ENCODE measurements at regions not wholly inside any gene's neighbourhood (a gene's known extent, or its start where the extent isn't known, plus 50 kb on each side); places are given as distances from the start of the nearest gene placed in this dataset.

DNA sequence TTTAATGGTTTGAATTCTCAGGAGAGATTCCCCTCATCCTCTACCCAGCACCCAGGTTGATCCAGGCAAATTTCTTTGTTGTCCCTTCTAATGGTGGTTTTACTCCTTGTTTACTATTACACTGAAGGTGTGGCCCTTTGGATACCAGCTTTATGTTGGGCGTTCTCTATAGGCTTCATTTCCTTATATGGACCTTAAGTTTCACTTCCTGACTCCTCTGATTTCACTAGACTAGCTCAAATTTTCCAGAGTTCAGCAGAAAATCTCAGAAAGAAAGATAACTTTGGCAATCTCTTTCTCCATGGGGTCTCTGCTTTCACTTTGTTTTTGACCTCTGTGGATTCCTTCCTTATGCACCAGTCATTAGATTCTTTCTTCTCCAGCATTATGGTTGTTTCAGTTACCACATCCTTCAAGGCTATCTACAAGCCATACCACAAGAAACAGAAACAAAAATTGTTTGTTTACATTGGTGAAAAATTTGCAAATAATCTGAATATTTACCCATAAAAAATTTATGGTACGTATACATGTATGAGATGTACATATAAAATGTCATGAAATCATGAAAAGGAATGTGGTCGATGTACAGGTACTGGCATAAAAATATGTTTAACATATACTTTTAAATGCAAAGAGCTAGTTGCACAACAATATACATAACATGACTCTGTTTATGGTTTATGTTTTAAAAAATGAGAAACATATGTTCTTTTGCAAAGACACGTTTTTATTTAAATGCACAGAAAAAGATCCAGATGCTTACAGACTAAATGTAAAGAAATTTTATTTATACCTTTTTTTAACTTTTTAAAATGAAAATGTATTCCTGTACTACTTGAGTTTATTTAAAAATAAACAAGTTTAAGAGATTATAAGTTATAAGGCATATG is 212.6 kb downstream of the LACC1 start:
- Histone ChIP-seq H3K27ac (ENCODE audit: insufficient read length, low read depth, low read length) (no peak overlapping the region), H2BK12ac (ENCODE audit: insufficient read length, low read depth, low read length) (no peak overlapping the region), H3K4me1 (ENCODE audit: insufficient read depth, low read length) (no peaks in the 10 kb centered on the region), H3K18ac (ENCODE audit: insufficient read length, low read depth, low read length) (no peak overlapping the region), H3K79me2 (ENCODE audit: insufficient read depth, low read length) (no peaks in the 10 kb centered on the region), H3K27me3 (ENCODE audit: insufficient read depth, low read length) (no peaks in the 10 kb centered on the region), H2BK120ac (ENCODE audit: low read depth, low read length, poor library complexity, severe bottlenecking) (no peak overlapping the region), H2BK20ac (ENCODE audit: low read depth, low read length, poor library complexity, severe bottlenecking) (no peak overlapping the region), H3K9me3 (ENCODE audit: control insufficient read depth, low read depth, low read length) (no peaks in the 10 kb centered on the region), H3K14ac (ENCODE audit: insufficient read depth, low read length) (no peak overlapping the region), H3K79me1 (ENCODE audit: insufficient read depth, low read depth, low read length, poor library complexity, severe bottlenecking) (no peaks in the 10 kb centered on the region), H3K23ac (ENCODE audit: insufficient read length, low read depth, low read length) (no peak overlapping the region), H2BK15ac (ENCODE audit: low read depth, low read length) (no peak overlapping the region), H4K8ac (replicated peaks; ENCODE audit: insufficient read length, low read depth, low read length) (no peak overlapping the region), H2AFZ (ENCODE audit: low read length) (no peak overlapping the region), H3K56ac (ENCODE audit: insufficient read length, low read depth, low read length) (no peak overlapping the region), H3T11ph (ENCODE audit: low read length) (no peak overlapping the region), H4K91ac (ENCODE audit: insufficient read length, low read depth, low read length) (no peak overlapping the region), H4K20me1 (ENCODE audit: control insufficient read depth, insufficient read depth, insufficient read length) (no peaks in the 10 kb centered on the region), H3K9ac (ENCODE audit: extremely low read depth, insufficient read length, low read length) (no peak overlapping the region), H3K23me2 (ENCODE audit: insufficient read length, low read depth, low read length, poor library complexity, severe bottlenecking) (no peaks in the 10 kb centered on the region), H2AK5ac (ENCODE audit: insufficient read length, low read length) (no peak overlapping the region), H2BK5ac (ENCODE audit: insufficient read length, low read length) (no peak overlapping the region), H3K4ac (ENCODE audit: low read depth, low read length) (no peak overlapping the region), H4K5ac (ENCODE audit: insufficient read length, low read depth, low read length) (no peak overlapping the region), H3K4me2 (ENCODE audit: insufficient read depth, insufficient read length, low read length) (no peak overlapping the region)
- H3K27me3 Mint-ChIP-seq (ENCODE audit: low read depth) = no peaks in the 10 kb centered on the region; the same call in 1 of the 2 replicates
- H3K27ac Mint-ChIP-seq = no peak overlapping the region
- WGBS (ENCODE audit: extremely low coverage, insufficient read length, low lambda C conversion rate) = no CpG with 5 or more reads among the region's 4 CpGs
- peaks cover 7 to 27% (median 10%) of the 10 kb centered on the region in 3 experiments for H3K36me3 Mint-ChIP-seq (ENCODE audit: insufficient read depth in 1 of 3, low read depth in 3 of 3)
- DNase-seq = no peak
- TF ChIP-seq, protein P1, sequence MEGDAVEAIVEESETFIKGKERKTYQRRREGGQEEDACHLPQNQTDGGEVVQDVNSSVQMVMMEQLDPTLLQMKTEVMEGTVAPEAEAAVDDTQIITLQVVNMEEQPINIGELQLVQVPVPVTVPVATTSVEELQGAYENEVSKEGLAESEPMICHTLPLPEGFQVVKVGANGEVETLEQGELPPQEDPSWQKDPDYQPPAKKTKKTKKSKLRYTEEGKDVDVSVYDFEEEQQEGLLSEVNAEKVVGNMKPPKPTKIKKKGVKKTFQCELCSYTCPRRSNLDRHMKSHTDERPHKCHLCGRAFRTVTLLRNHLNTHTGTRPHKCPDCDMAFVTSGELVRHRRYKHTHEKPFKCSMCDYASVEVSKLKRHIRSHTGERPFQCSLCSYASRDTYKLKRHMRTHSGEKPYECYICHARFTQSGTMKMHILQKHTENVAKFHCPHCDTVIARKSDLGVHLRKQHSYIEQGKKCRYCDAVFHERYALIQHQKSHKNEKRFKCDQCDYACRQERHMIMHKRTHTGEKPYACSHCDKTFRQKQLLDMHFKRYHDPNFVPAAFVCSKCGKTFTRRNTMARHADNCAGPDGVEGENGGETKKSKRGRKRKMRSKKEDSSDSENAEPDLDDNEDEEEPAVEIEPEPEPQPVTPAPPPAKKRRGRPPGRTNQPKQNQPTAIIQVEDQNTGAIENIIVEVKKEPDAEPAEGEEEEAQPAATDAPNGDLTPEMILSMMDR (conservative IDR thresholded peaks at IDR 0.05) = no peak
- H3K4me1 Mint-ChIP-seq = peaks cover 0 to 10% of the 10 kb centered on the region in 2 experiments; a peak in 2 of 4 replicates
- H3K9me3 Mint-ChIP-seq = peaks cover 13 to 17% of the 10 kb centered on the region in 2 experiments
- H3K4me3 Mint-ChIP-seq = no peak overlapping the region

Data from H9 (cell line).